ENCODE measurements at regions not wholly inside any gene's neighbourhood (a gene's known extent, or its start where the extent isn't known, plus 50 kb on each side); places are given as distances from the start of the nearest gene placed in this dataset.

- TF ChIP-seq CTCF (IDR thresholded peaks at IDR 0.05; ENCODE audit: insufficient read depth, low read depth, low read length) (no peak), EZH2 (IDR thresholded peaks at IDR 0.05; ENCODE audit: insufficient read depth, low read length) (no peak)
Measured at GRCh38 chr1:164971921-164972415, 384.5 kb downstream of the LMX1A start.
